ENCODE measurements at regions not wholly inside any gene's neighbourhood (a gene's known extent, or its start where the extent isn't known, plus 50 kb on each side); places are given as distances from the start of the nearest gene placed in this dataset.

GRCh38 chr4:23943478-23943877, 53.6 kb upstream of the PPARGC1A start:
- Histone ChIP-seq H4K20me1 (ENCODE audit: insufficient read depth, low read length) (no peaks in the 10 kb centered on the region), H3K4me1 (ENCODE audit: insufficient read depth, low read length, severe bottlenecking) (no peaks in the 10 kb centered on the region), H3K4me3 (ENCODE audit: low read depth, low read length, poor library complexity, severe bottlenecking) (no peak overlapping the region), H2AFZ (ENCODE audit: low read length) (no peak overlapping the region), H3K79me2 (ENCODE audit: insufficient read depth, low read length) (no peaks in the 10 kb centered on the region), H3K27me3 (ENCODE audit: insufficient read depth, low read length) (no peaks in the 10 kb centered on the region), H3K4me2 (ENCODE audit: low read length) (no peak overlapping the region), H3K9me2 (ENCODE audit: low read depth, low read length) (no peaks in the 10 kb centered on the region), H3K9ac (ENCODE audit: low read length) (no peak overlapping the region), H3K27ac (ENCODE audit: low read depth, low read length, poor library complexity, severe bottlenecking) (no peak overlapping the region), H3K9me3 (ENCODE audit: low read length) (no peaks in the 10 kb centered on the region), H3K36me3 (ENCODE audit: insufficient read depth, low read length) (no peaks in the 10 kb centered on the region), H3F3A (ENCODE audit: insufficient read depth, low read length) (no peaks in the 10 kb centered on the region)
- TF ChIP-seq CTCF (IDR thresholded peaks at IDR 0.05; ENCODE audit: low read length) (no peak), EZH2 (IDR thresholded peaks at IDR 0.05; ENCODE audit: borderline replicate concordance, low read length) (no peak)

- H3K27ac ChIP-seq (ENCODE audit: low read depth, low read length, poor library complexity, severe bottlenecking) = no peak overlapping the region
- TF ChIP-seq CTCF (IDR thresholded peaks at IDR 0.05; ENCODE audit: low read length) (no peak), EZH2 (IDR thresholded peaks at IDR 0.05; ENCODE audit: borderline replicate concordance, low read length) (no peak)
- H3K9ac ChIP-seq (ENCODE audit: low read length) = no peak overlapping the region
- H3K4me2 ChIP-seq (ENCODE audit: low read length) = no peak overlapping the region
- no peaks in the 10 kb centered on the region for H3K9me3 ChIP-seq (ENCODE audit: low read length)
- no peak overlapping the region for H3K4me3 ChIP-seq (ENCODE audit: low read depth, low read length, poor library complexity, severe bottlenecking)
- H3K9me2 ChIP-seq (ENCODE audit: low read depth, low read length) = no peaks in the 10 kb centered on the region
- H3K79me2 ChIP-seq (ENCODE audit: insufficient read depth, low read length) = no peaks in the 10 kb centered on the region
- H3K27me3 ChIP-seq (ENCODE audit: insufficient read depth, low read length) = no peaks in the 10 kb centered on the region
- H3K36me3 ChIP-seq (ENCODE audit: insufficient read depth, low read length) = no peaks in the 10 kb centered on the region
- H2AFZ ChIP-seq (ENCODE audit: low read length) = no peak overlapping the region
- H3F3A ChIP-seq (ENCODE audit: insufficient read depth, low read length) = no peaks in the 10 kb centered on the region
- H3K4me1 ChIP-seq (ENCODE audit: insufficient read depth, low read length, severe bottlenecking) = no peaks in the 10 kb centered on the region
- no peaks in the 10 kb centered on the region for H4K20me1 ChIP-seq (ENCODE audit: insufficient read depth, low read length)
Measured at GRCh38 chr4:23942471-23942870, 52.6 kb upstream of the PPARGC1A start.

Measured in OCI-LY1 (cell line).